GM20000 (cell line): ENCODE measurements at regions not wholly inside any gene's neighbourhood (a gene's known extent, or its start where the extent isn't known, plus 50 kb on each side); places are given as distances from the start of the nearest gene placed in this dataset.

Source experiments
- DNase-seq: peaks from one replicate; pipeline ENCODE4 v3.0.0; 2012; ENCODE audit warnings: low spot score
- CTCF ChIP-seq: IDR thresholded peaks from 2 replicates; pipeline ENCODE4 v1.5.1; 2012; ENCODE audit warnings: mild to moderate bottlenecking, control low read depth; ENCODE audit errors: extremely low read depth, missing control alignments

- no peak for DNase-seq
- no peak for TF ChIP-seq CTCF
Measured at GRCh38 chr1:239224100-239224499, 162.3 kb upstream of the CHRM3 start.

DNA sequence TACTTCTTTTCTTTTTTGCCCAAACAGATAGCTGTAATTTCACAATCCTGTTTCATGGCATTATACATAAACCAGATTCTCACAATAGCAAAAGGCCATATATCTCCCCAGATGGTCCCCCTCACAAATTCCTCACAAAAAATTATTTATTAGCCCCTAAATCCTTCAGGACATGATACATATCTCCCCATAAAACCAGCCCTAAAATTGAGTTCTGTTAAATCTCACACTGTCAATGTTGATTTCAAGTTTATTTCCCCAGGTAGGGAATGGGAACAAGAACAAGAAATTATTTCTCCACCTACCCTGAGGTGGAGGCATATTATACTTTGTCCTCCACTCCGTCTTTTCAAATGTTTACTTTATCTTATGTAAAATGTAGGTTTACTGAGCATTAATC, 163.4 kb upstream of the CHRM3 start:
- no peak for TF ChIP-seq CTCF
- DNase-seq = no peak

GRCh38 chr1:239221656-239222055, 164.7 kb upstream of the CHRM3 start:
- TF ChIP-seq CTCF = no peak

GRCh38 chr1:239219679-239220078, 166.7 kb upstream of the CHRM3 start:
- DNase-seq = no peak
- TF ChIP-seq CTCF = no peak

More at GRCh38 chr1:239221656-239222055, 164.7 kb upstream of the CHRM3 start:
- DNase-seq = no peak

- no peak for DNase-seq
- TF ChIP-seq CTCF = no peak
Measured at GRCh38 chr1:239218301-239218700, 168.1 kb upstream of the CHRM3 start.

- DNase-seq = no peak
- no peak for TF ChIP-seq CTCF
Measured at GRCh38 chr1:239212811-239213220, 173.6 kb upstream of the CHRM3 start.

- no peak for DNase-seq
- TF ChIP-seq CTCF = no peak
Measured at GRCh38 chr1:239209591-239209990, 176.8 kb upstream of the CHRM3 start.
